HT1080 (cell line): ENCODE measurements at regions not wholly inside any gene's neighbourhood (a gene's known extent, or its start where the extent isn't known, plus 50 kb on each side); places are given as distances from the start of the nearest gene placed in this dataset.

Source experiments
- DNase-seq: peaks from one replicate; pipeline ENCODE4 v3.0.0-alpha.2; 2015; ENCODE audit warnings: low read depth

- no peak for DNase-seq
Measured at GRCh38 chr17:52244689-52245088, 86.2 kb upstream of the CA10 start.

GRCh38 chr17:52242268-52242667, 83.8 kb upstream of the CA10 start:
- no peak for DNase-seq

GRCh38 chr17:52237151-52237550, 78.6 kb upstream of the CA10 start:
- DNase-seq, result no peak

- DNase-seq, result no peak
Measured at GRCh38 chr17:52235516-52235915, 77.0 kb upstream of the CA10 start.

GRCh38 chr17:52233632-52234031, 75.1 kb upstream of the CA10 start:
- no peak for DNase-seq

GRCh38 chr17:52233176-52233575, 74.7 kb upstream of the CA10 start:
- DNase-seq, result no peak

GRCh38 chr17:52228823-52229222, 70.3 kb upstream of the CA10 start:
- no peak for DNase-seq

- DNase-seq, result no peak
Measured at GRCh38 chr17:52227926-52228325, 69.4 kb upstream of the CA10 start.

- DNase-seq, result no peak
Measured at GRCh38 chr17:52213451-52213850, 54.9 kb upstream of the CA10 start.

- DNase-seq, result no peak
Measured at GRCh38 chr17:52212851-52213250, 54.3 kb upstream of the CA10 start.

GRCh38 chr17:52209507-52209906, 51.0 kb upstream of the CA10 start:
- DNase-seq, result no peak
